Right lobe of liver (tissue), 6 donors: ENCODE measurements at regions not wholly inside any gene's neighbourhood (a gene's known extent, or its start where the extent isn't known, plus 50 kb on each side); places are given as distances from the start of the nearest gene placed in this dataset.

ENCODE experiments used
- ATAC-seq, 4 donors: fragments of 200-7000 bp; cut with Tn5 transposase; one replicate each; pipeline ENCODE4 v1.9.1; 2020; ENCODE audit warnings: mild to moderate bottlenecking in 4 of 4, moderate library complexity in 4 of 4
- DNase-seq, 3 donors: peaks; one replicate each; pipeline ENCODE4 v3.0.0-alpha.2; 2020
- H3K27ac ChIP-seq, 3 donors: fragments of 200-600 bp; one replicate each; pipeline ENCODE4 v1.8.0; 2022
- H3K27me3 ChIP-seq, 2 donors: fragments of 200-600 bp; one replicate each; pipeline ENCODE4 v1.8.0; 2022
- H3K36me3 ChIP-seq, 4 donors: fragments of 200-600 bp; sonication (generic) in 1 of 4; one replicate each; pipeline versions ENCODE4 v1.5.1 to v1.8.0; 2017 to 2022; ENCODE audit warnings: control low read depth in 1 of 4
- H3K4me1 ChIP-seq, 4 donors: fragments of 200-600 bp; sonication (generic) in 1 of 4; one replicate each; pipeline versions ENCODE4 v1.5.1 to v1.8.0; 2017 to 2022; ENCODE audit warnings: control low read depth in 1 of 4
- H3K4me3 ChIP-seq, 3 donors: fragments of 200-600 bp; one replicate each; pipeline ENCODE4 v1.8.0; 2022
- H3K9me3 ChIP-seq, 4 donors: fragments of 200-600 bp; sonication (generic) in 1 of 4; one replicate each; pipeline versions ENCODE4 v1.5.1 to v1.8.0; 2017 to 2022; ENCODE audit warnings: control low read depth in 1 of 4
- POLR2A ChIP-seq: fragments of 450-650 bp; IDR thresholded peaks from one replicate; pipeline ENCODE4 v1.6.1; 2017; ENCODE audit warnings: antibody characterized with exemption, mild to moderate bottlenecking
- WGBS: methylation state at CpG from one replicate; pipeline ENCODE4 v1.1.6; 2018; ENCODE audit warnings: low coverage, low lambda C conversion rate; ENCODE audit not compliant: insufficient coverage; ENCODE audit errors: missing lambda C conversion rate; 5-methylcytosine and 5-hydroxymethylcytosine counted together
- intact Hi-C, 2 donors: fragments of 100-400 bp; cut with DNase I; formaldehyde crosslinking; loops; one replicate each; pipeline versions ENCODE4 v1.11.2 to v1.14.1; 2022
- TF ChIP-seq, protein P1 (sequence below), 4 donors: fragments of 200-600 bp in 3 of 4; fragments of 450-650 bp in 1 of 4; IDR thresholded peaks; one replicate each; pipeline versions ENCODE4 v1.5.1 to v1.8.0; 2016 to 2022; ENCODE audit warnings: antibody characterized with exemption in 4 of 4, mild to moderate bottlenecking in 2 of 4
- donor health status: DM: no; HTN: yes; CAD: no.
- donor health status: DM: no; HTN: no; CAD: no.
- donor health status: DM: no; HTN: no; CAD: no.
- donor health status: DM: no; HTN: yes; CAD: no.
- donor health status: DM: no; HTN: yes; CAD: no.

DNA sequence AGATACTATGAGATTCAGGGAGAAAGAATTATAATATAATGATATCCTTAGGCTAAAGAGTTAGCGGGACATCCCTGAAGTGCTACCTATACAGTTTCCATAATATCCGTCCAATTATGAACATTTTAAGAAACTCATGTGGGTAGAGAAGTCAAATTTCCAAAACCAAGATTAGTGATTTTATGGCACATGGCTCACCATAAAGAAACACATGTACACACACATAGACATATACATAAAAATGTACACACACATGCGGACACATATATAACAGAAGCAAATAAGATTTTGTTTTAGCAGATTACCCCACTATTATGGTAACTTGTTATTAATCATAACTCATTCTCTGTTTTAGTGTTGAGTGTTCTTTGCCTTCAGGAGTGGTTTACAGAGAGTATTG, 566.7 kb upstream of the NEGR1 start:
- Histone ChIP-seq H3K4me3 (no peak overlapping the region), H3K4me1 (no peaks in the 10 kb centered on the region), H3K36me3 (no peaks in the 10 kb centered on the region), H3K9me3 (no peaks in the 10 kb centered on the region), H3K27me3 (no peaks in the 10 kb centered on the region), H3K27ac (no peak overlapping the region)
- ATAC-seq (no peak), DNase-seq (no peak)
- TF ChIP-seq, protein P1, sequence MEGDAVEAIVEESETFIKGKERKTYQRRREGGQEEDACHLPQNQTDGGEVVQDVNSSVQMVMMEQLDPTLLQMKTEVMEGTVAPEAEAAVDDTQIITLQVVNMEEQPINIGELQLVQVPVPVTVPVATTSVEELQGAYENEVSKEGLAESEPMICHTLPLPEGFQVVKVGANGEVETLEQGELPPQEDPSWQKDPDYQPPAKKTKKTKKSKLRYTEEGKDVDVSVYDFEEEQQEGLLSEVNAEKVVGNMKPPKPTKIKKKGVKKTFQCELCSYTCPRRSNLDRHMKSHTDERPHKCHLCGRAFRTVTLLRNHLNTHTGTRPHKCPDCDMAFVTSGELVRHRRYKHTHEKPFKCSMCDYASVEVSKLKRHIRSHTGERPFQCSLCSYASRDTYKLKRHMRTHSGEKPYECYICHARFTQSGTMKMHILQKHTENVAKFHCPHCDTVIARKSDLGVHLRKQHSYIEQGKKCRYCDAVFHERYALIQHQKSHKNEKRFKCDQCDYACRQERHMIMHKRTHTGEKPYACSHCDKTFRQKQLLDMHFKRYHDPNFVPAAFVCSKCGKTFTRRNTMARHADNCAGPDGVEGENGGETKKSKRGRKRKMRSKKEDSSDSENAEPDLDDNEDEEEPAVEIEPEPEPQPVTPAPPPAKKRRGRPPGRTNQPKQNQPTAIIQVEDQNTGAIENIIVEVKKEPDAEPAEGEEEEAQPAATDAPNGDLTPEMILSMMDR (IDR thresholded peaks at IDR 0.05) = no peak
- no peak for TF ChIP-seq POLR2A
- intact Hi-C loops = no loop called here
- WGBS = 72% methylated on average over 3 of the region's 3 CpGs

DNA sequence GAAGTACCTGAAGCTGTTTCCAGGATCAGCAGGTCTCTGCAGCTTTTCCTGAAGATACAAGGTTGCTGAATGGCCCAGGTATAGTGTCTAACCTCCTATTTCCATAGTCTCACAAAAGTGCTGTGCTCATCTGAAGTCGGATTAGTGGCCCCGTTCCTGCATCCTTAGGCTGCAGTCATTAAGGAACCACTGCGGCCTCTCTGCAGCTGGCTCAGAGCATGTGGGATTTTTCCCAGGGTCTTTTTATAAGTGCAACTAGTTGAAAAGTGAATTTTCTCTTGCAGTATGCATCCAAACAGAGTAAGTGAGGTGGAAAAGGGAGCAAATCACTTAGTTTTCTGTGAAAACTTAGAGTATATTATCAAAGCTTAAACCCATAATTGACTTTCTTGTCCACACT, 565.3 kb upstream of the NEGR1 start:
- Histone ChIP-seq H3K36me3 (no peaks in the 10 kb centered on the region), H3K9me3 (no peaks in the 10 kb centered on the region), H3K27me3 (no peaks in the 10 kb centered on the region), H3K27ac (no peak overlapping the region), H3K4me1 (no peaks in the 10 kb centered on the region), H3K4me3 (no peak overlapping the region)
- TF ChIP-seq, protein P1 (IDR thresholded peaks at IDR 0.05) = no peak
- TF ChIP-seq POLR2A = no peak
- 60% methylated on average over 1 of the region's 3 CpGs for WGBS
- intact Hi-C loops = no loop called here
- no peak for ATAC-seq
- DNase-seq = no peak

DNA sequence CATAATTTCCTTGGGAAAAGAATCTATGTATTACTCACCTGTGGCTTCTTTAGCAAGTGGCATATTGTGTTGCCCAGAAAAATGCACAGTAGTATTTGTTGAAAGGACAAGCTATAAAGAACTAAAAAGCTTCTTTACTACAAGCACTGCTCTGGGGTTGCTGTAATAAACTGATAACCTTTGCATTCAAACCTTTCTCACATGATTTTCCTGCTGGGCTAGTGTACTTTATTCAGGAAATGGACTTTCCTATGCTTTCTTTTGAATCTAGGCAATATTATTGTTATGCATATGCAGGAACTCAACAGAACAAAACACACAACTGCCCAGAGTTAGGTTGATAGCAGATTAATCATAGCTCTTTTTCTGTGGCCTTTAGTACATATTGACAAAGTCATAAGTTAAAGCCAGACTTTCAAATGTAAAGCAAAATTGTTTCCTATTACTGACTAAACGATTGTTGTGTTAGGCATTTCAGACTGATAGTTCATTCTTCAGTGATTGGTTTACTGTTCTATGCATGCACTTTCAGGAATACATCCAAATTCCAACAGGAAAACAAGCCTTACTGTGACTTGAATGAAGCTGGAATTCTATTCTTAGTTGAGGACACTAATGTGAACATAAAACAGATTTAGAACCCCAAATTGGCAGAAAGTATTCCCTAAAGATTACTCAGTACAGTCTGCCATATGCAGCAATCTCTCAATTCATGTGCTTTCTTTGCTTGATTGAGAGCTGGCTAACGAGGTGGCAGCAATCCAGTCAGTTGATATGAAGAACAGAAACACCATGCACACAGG, 564.3 kb upstream of the NEGR1 start:
- intact Hi-C loops = no loop called here
- no peaks in the 10 kb centered on the region for H3K36me3 ChIP-seq
- 28% methylated on average over 2 of the region's 2 CpGs for WGBS
- no peak overlapping the region for H3K4me3 ChIP-seq
- ATAC-seq (no peak), DNase-seq (no peak)
- no peaks in the 10 kb centered on the region for H3K4me1 ChIP-seq
- no peaks in the 10 kb centered on the region for H3K27me3 ChIP-seq
- TF ChIP-seq, protein P1 (IDR thresholded peaks at IDR 0.05) = no peak
- TF ChIP-seq POLR2A = no peak
- no peak overlapping the region for H3K27ac ChIP-seq
- no peaks in the 10 kb centered on the region for H3K9me3 ChIP-seq

DNA sequence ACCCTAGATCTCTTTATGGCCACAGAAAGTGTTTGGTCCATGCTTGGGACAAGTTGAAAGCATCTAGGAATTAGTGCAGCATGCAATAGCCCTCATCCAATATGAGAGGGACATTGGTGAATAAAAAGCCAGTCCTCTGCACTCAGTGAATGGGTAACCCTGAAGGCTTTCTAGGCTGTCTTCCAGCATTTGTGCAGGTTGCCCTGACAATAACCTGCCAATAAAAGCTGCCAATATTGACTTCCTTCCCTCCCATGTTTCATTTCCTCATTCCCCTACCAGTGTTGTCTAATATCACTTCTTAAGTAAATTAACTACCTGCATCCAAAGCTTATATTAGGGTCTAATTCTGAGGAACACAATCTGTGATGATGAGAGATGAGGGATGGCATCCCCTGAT, 563.6 kb upstream of the NEGR1 start:
- ATAC-seq (no peak), DNase-seq (no peak)
- no peaks in the 10 kb centered on the region for H3K36me3 ChIP-seq
- H3K27me3 ChIP-seq = no peaks in the 10 kb centered on the region
- H3K4me3 ChIP-seq = no peak overlapping the region
- intact Hi-C loops = no loop called here
- no peak overlapping the region for H3K27ac ChIP-seq
- H3K9me3 ChIP-seq = no peaks in the 10 kb centered on the region
- no peaks in the 10 kb centered on the region for H3K4me1 ChIP-seq
- no peak for TF ChIP-seq POLR2A
- TF ChIP-seq, protein P1 (IDR thresholded peaks at IDR 0.05) = no peak
